ENCODE measurements at regions not wholly inside any gene's neighbourhood (a gene's known extent, or its start where the extent isn't known, plus 50 kb on each side); places are given as distances from the start of the nearest gene placed in this dataset.

- Histone ChIP-seq H4K20me1 (replicated peaks in 1 of 2; ENCODE audit: control insufficient read depth in 1 of 2, insufficient read depth in 2 of 2, low read length in 2 of 2) (no peaks in the 10 kb centered on the region), H4K5ac (ENCODE audit: insufficient read length, low read depth, low read length) (no peak overlapping the region), H3K36me3 (ENCODE audit: control insufficient read depth in 2 of 4, insufficient read depth in 4 of 4, low read length in 3 of 4) (no peaks in the 10 kb centered on the region), H2BK5ac (ENCODE audit: low read depth, low read length) (no peak overlapping the region), H3K9me3 (ENCODE audit: insufficient read depth in 2 of 2, low read depth in 1 of 2, low read length in 1 of 2) (no peaks in the 10 kb centered on the region), H2AFZ (ENCODE audit: low read length) (no peak overlapping the region), H3K27me3 (replicated peaks in 1 of 4; ENCODE audit: control insufficient read depth in 3 of 4, extremely low read depth in 1 of 4, insufficient read depth in 3 of 4, low read length in 3 of 4) (no peaks in the 10 kb centered on the region), H3K79me2 (ENCODE audit: control insufficient read depth in 1 of 2, insufficient read depth in 2 of 2, low read length in 2 of 2) (no peaks in the 10 kb centered on the region), H3K23me2 (ENCODE audit: low read depth, low read length) (no peaks in the 10 kb centered on the region), H2BK15ac (ENCODE audit: low read length) (no peak overlapping the region), H4K91ac (replicated peaks; ENCODE audit: insufficient read length, low read length) (no peak overlapping the region), H3K4me3 (ENCODE audit: extremely low read depth in 1 of 4, insufficient read depth in 2 of 4, low read depth in 3 of 4, low read length in 4 of 4) (no peak overlapping the region), H3K4ac (replicated peaks; ENCODE audit: insufficient read length, low read depth, low read length) (no peak overlapping the region), H3K23ac (ENCODE audit: insufficient read length) (no peak overlapping the region), H3K18ac (ENCODE audit: extremely low read depth, low read length) (no peak overlapping the region), H2BK120ac (replicated peaks; ENCODE audit: low read depth, low read length) (no peak overlapping the region), H3K56ac (replicated peaks; ENCODE audit: insufficient read length, low read depth, low read length) (no peak overlapping the region), H3K4me2 (ENCODE audit: insufficient read depth in 1 of 2, low read depth in 2 of 2, low read length in 2 of 2) (no peak overlapping the region), H3K27ac (ENCODE audit: low read depth, low read length) (no peak overlapping the region), H2BK12ac (ENCODE audit: low read depth, low read length) (no peak overlapping the region), H2BK20ac (ENCODE audit: low read length) (no peak overlapping the region; the same call in 1 of the 2 replicates), H2AK5ac (ENCODE audit: low read depth, low read length) (no peak overlapping the region), H3K14ac (ENCODE audit: insufficient read length) (no peak overlapping the region), H3K9ac (replicated peaks in 1 of 4; ENCODE audit: extremely low read depth in 1 of 4, low read depth in 3 of 4, low read length in 3 of 4) (no peak overlapping the region), H4K8ac (ENCODE audit: extremely low read depth, insufficient read depth, low read length) (no peak overlapping the region), H3K79me1 (ENCODE audit: low read depth, low read length) (no peaks in the 10 kb centered on the region), H3K4me1 (replicated peaks in 1 of 4; ENCODE audit: control insufficient read depth in 3 of 4, insufficient read depth in 4 of 4, low read length in 3 of 4) (peaks cover 0 to 5% (median under 1%) of the 10 kb centered on the region in 4 experiments; a peak in 1 of 7 replicates)
- POLR2A ChIA-PET (ENCODE audit: partially characterized antibody): no interaction called here
- 91% methylated on average over 5 of the region's 5 CpGs; no CpG with 5 or more reads in 1 of the 2 experiments for WGBS, 2 experiments (ENCODE audit: extremely low coverage in 1 of 2, insufficient coverage in 1 of 2, insufficient read length in 1 of 2, insufficient replicate concordance in 2 of 2, low coverage in 1 of 2, low lambda C conversion rate in 2 of 2, missing lambda C conversion rate in 1 of 2)
- CTCF ChIA-PET (ENCODE audit: partially characterized antibody): interaction anchor here (0.8 to 1.8 kb wide), 3 partner anchors 10 to 15 kb away, joined by 3 to 5 read pairs (median 4); no protein-coding TSS in a partner anchor
- DNase-seq (ENCODE audit: low read depth in 1 of 2, low spot score in 2 of 2) (no peak), FAIRE-seq (no peak)
- TF ChIP-seq CHD2 (IDR thresholded peaks at IDR 0.05; ENCODE audit: low read length) (no peak), CHD1 (IDR thresholded peaks at IDR 0.05; ENCODE audit: low read depth, low read length) (no peak), SIRT6 (IDR thresholded peaks at IDR 0.05; ENCODE audit: low read length) (no peak), BCL11A (IDR thresholded peaks at IDR 0.05; ENCODE audit: low read depth in 2 of 2, low read length in 2 of 2) (no peak), RBBP5 (IDR thresholded peaks at IDR 0.05; ENCODE audit: borderline replicate concordance, low read depth, low read length) (no peak)
These were observed 306.4 kb downstream of the ZSWIM6 start for GRCh38 chr5:61638476-61638875.
